DND-41 (cell line): ENCODE measurements at regions not wholly inside any gene's neighbourhood (a gene's known extent, or its start where the extent isn't known, plus 50 kb on each side); places are given as distances from the start of the nearest gene placed in this dataset.
"Not testable (repeated sequence)": the region's sequence is repeated elsewhere in the genome, so short reads cannot be mapped to it uniquely, and the experiment has no call there.

ENCODE experiments used
- ATAC-seq: fragments of 200-7000 bp; cut with Tn5 transposase; 3 replicates; pipeline ENCODE4 v1.9.1; 2021; ENCODE audit warnings: low read depth; ENCODE audit not compliant: insufficient read depth
- DNase-seq: peaks from one replicate; pipeline ENCODE4 v3.0.0-alpha.2; 2020
- H2AFZ ChIP-seq: 2 replicates; pipeline ENCODE4 v1.6.0; 2012; ENCODE audit warnings: low read depth, low read length
- H3K27ac ChIP-seq: 2 replicates; pipeline ENCODE4 v1.5.1; 2012; ENCODE audit warnings: low read length, inconsistent platforms
- H3K27me3 ChIP-seq: fragments of 200-600 bp; sonication (generic); 2 replicates; pipeline ENCODE4 v1.6.0; 2012; ENCODE audit warnings: low read length, mild to moderate bottlenecking, inconsistent platforms; ENCODE audit not compliant: insufficient read depth, poor library complexity
- H3K36me3 ChIP-seq: 2 replicates; pipeline ENCODE4 v1.5.1; 2012; ENCODE audit warnings: low read length, inconsistent platforms; ENCODE audit not compliant: insufficient read depth
- H3K4me1 ChIP-seq: 2 replicates; pipeline ENCODE4 v1.5.1; 2012; ENCODE audit warnings: mild to moderate bottlenecking, low read length; ENCODE audit not compliant: insufficient read depth
- H3K4me2 ChIP-seq: 2 replicates; pipeline ENCODE4 v1.6.0; 2012; ENCODE audit warnings: mild to moderate bottlenecking, moderate library complexity, low read length, inconsistent platforms; ENCODE audit not compliant: insufficient read depth
- H3K4me3 ChIP-seq, 2 experiments: fragments of 200-600 bp in 1 of 2; shearing (Covaris generic) in 1 of 2; 2 replicates each; pipeline ENCODE4 v1.5.1; 2012 to 2016; ENCODE audit warnings: inconsistent platforms in 2 of 2, low read length in 2 of 2, mild to moderate bottlenecking in 2 of 2, low read depth in 1 of 2, moderate library complexity in 1 of 2
- H3K79me2 ChIP-seq: 2 replicates; pipeline ENCODE4 v1.6.0; 2012; ENCODE audit warnings: low read length, inconsistent platforms; ENCODE audit not compliant: insufficient read depth
- H3K9ac ChIP-seq: 2 replicates; pipeline ENCODE4 v1.6.0; 2012; ENCODE audit warnings: low read depth, mild to moderate bottlenecking, inconsistent platforms, low read length, moderate library complexity
- H3K9me3 ChIP-seq: 2 replicates; pipeline ENCODE4 v1.5.1; 2012; ENCODE audit warnings: low read length, moderate library complexity, mild to moderate bottlenecking, inconsistent platforms; ENCODE audit not compliant: insufficient read depth, severe bottlenecking
- H4K20me1 ChIP-seq: 2 replicates; pipeline ENCODE4 v1.6.0; 2012; ENCODE audit warnings: low read length; ENCODE audit not compliant: insufficient read depth
- CTCF ChIP-seq: IDR thresholded peaks from 2 replicates; pipeline ENCODE4 v1.5.1; 2012; ENCODE audit warnings: borderline replicate concordance, low read length, moderate library complexity, mild to moderate bottlenecking; ENCODE audit not compliant: poor library complexity, severe bottlenecking; ENCODE audit errors: extremely low read depth
- EZH2 ChIP-seq: IDR thresholded peaks from 3 replicates; pipeline ENCODE4 v1.6.1; 2012; ENCODE audit warnings: borderline replicate concordance, low read depth, mild to moderate bottlenecking, moderate library complexity, low read length, inconsistent platforms; ENCODE audit not compliant: severe bottlenecking

- not testable (repeated sequence) for H3K4me2 ChIP-seq, ATAC-seq
Measured at GRCh38 chr16:5239472-5240277, 142.1 kb upstream of the EEF2KMT start.

GRCh38 chr16:5235119-5235518, 137.5 kb upstream of the EEF2KMT start:
- no peaks in the 10 kb centered on the region for H3K27me3 ChIP-seq
- TF ChIP-seq EZH2 (no peak), CTCF (no peak)
- no peak overlapping the region for H3K4me3 ChIP-seq
- H3K9me3 ChIP-seq: no peaks in the 10 kb centered on the region
- H3K4me1 ChIP-seq: no peaks in the 10 kb centered on the region
- no peak overlapping the region for H2AFZ ChIP-seq
- H3K79me2 ChIP-seq: no peaks in the 10 kb centered on the region
- no peak overlapping the region for H3K4me2 ChIP-seq
- ATAC-seq (no peak), DNase-seq (no peak)
- no peaks in the 10 kb centered on the region for H3K36me3 ChIP-seq
- H3K27ac ChIP-seq: no peak overlapping the region
- H3K9ac ChIP-seq: no peak overlapping the region
- 0 out of 2 replicates have a peak, but pooled peaks cover 4% of the 10 kb centered on the region for H4K20me1 ChIP-seq

More at GRCh38 chr16:5239472-5240277, 142.1 kb upstream of the EEF2KMT start:
- not testable (repeated sequence) for H3K4me1 ChIP-seq, H3K4me3 ChIP-seq, H3K9me3 ChIP-seq, H3K27me3 ChIP-seq, H4K20me1 ChIP-seq, H3K9ac ChIP-seq, H3K36me3 ChIP-seq, H3K27ac ChIP-seq, H3K79me2 ChIP-seq, H2AFZ ChIP-seq
- TF ChIP-seq CTCF: peak; percentile 50
- DNase-seq: peak; percentile 26

GRCh38 chr16:5234295-5235050, 136.9 kb upstream of the EEF2KMT start:
- Histone ChIP-seq H3K36me3 (no peaks in the 10 kb centered on the region), H3K9me3 (no peaks in the 10 kb centered on the region), H3K4me3 (no peak overlapping the region), H3K9ac (no peak overlapping the region), H3K4me2 (no peak overlapping the region), H2AFZ (no peak overlapping the region), H4K20me1 (0 out of 2 replicates have a peak, but pooled peaks cover 4% of the 10 kb centered on the region), H3K4me1 (no peaks in the 10 kb centered on the region), H3K27ac (no peak overlapping the region), H3K27me3 (no peaks in the 10 kb centered on the region), H3K79me2 (no peaks in the 10 kb centered on the region)
- ATAC-seq: no peak
- no peak for DNase-seq
- TF ChIP-seq EZH2 (no peak), CTCF (no peak)
